Activated T-cell treated with anti-CD3 and anti-CD28 coated beads for 4 hours (primary cell): ENCODE measurements at regions not wholly inside any gene's neighbourhood (a gene's known extent, or its start where the extent isn't known, plus 50 kb on each side); places are given as distances from the start of the nearest gene placed in this dataset.

Experiments
- DNase-seq: peaks from one replicate; pipeline ENCODE4 v3.0.0-alpha.2; 2020

- DNase-seq: no peak
These were observed 234.4 kb upstream of the GPRIN3 start for GRCh38 chr4:89541998-89542397.

GRCh38 chr4:89539797-89540711 is 232.5 kb upstream of the GPRIN3 start:
- no peak for DNase-seq

DNA sequence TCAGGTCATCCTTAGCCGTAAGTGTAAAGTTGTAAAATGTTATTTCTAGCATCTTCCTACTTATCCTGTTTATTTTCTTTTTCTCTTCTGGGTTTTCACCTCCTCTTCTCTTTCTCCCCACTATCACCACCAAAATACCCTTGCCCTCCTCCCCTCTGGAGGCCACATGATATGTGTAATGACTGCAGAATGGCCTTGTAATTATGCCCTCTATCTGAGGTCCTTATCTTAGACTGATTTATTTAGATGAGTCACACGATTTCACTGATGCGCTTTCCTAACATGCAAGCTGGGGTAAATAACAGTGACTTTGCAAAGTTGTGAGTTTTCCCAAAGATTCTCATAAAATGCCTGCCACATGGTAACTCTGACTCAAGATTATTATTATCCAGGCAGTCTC is 231.8 kb upstream of the GPRIN3 start:
- DNase-seq: no peak

GRCh38 chr4:89538886-89539285 is 231.3 kb upstream of the GPRIN3 start:
- no peak for DNase-seq

- no peak for DNase-seq
These were observed 230.6 kb upstream of the GPRIN3 start for GRCh38 chr4:89538171-89538570.

DNA sequence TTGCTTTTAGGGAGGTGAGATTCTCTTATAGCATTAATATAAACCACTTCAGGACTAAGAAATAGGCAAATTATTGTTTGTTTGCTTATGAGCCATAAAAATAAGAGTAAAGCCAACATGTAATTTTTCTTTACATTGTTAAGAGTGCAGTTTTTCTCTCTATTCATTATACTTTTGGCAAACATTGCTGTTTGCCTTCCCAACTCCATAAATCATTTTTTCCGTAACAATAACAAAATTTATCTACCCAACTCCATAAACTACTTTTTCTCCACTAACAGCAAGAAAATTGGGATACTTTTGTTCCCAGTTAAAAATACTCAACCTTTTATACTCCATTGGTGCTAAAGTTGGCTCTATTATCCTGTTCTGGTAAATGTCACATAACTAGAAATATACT is 229.7 kb upstream of the GPRIN3 start:
- no peak for DNase-seq

DNA sequence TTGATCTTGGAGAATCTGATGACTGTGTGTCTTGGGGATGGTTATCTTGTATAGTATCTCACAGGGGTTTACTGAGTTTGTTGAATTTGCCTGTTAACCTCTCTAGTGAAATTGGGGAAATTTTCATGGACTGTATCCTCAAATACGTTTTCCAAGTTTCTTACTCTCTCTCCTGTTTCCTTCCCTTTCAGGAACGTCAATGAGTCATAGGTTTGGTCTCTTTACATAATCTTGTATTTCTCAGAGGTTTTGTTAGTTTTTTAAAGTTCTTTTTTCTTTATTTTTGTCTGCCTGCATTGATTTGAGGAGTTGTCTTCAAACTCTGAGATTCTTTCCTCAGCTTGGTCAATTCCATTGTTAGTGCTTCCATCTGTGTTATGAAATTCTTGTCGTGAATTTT is 227.7 kb upstream of the GPRIN3 start:
- no peak for DNase-seq

DNA sequence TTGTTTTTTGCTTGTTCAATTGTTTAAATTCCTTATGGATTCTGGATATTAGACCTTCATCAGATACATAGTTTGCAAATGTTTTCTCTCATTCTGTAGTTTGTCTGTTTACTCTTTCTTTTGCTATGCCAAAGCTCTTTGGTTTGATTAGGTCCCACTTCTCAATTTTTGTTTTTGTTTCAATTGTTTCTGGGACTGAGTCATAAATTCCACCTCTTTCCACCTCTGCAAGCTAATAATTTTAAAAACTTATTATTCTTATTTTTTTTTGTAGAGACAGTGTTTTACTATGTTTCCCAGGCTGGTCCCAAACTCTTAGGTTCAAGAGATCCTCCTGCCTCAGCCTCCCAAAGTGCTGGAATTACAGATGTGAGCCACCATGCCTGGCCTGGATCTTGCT is 226.8 kb upstream of the GPRIN3 start:
- DNase-seq: no peak

DNA sequence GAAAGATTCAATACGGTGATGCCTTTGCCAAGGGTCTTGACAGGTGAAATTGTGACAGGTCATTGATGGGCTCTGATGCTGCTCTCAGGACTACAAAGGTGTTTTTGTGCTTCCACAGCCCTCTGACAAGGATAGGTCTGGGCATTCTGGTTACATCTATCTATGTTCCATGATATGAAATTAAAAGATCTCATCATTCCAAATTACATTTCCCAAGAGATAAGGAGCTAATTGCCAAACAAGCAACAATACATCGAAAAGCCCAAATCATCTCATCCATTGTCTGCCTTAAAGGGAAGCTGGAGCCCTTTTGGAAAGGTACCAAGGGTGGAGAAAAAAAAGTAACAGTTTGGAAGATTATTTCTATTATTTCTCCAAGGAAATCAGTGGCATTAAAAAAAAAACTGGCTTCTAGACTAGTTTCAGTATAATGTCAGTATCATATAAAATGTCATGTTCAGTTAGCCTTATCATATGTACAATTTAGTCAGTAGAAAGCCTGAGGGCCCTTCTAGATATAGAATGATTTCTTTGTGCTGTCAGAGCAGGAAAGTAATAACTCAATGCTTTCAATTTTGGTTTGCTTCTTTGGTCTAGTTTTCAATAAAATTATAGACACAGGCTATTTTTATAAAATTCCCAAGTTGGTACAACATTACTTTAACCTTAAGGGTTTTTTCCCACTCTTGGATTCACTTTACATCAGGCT is 224.5 kb upstream of the GPRIN3 start:
- DNase-seq: no peak

DNA sequence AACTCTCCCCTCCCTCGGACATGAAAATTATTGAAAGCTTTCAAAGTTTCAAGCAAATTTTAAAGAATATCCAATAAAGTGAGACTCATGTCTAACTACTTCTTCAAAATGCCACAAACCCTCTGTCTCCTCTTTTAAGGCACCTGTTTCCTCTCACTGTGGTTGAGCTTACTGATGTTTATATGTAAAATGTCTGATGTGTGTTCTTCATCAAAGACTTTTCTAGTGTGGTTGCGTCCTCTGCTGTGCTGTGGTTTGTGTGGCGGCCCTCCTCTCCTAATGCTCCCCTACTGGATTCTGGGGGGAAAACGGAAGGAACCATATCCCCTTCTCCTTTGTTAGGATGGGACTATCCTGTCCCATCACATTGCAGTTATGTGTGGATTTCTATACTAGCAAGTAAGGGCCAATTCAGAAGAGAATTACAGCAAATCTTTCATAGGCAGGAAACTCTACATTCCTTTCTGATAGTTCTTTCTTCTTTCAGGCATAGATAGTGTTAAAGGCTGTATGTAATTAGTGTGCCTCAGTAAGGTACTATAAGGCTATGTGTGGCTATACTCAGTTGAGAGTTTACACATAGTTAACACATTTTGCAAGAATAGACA is 221.0 kb upstream of the GPRIN3 start:
- DNase-seq: no peak

- no peak for DNase-seq
These were observed 214.2 kb upstream of the GPRIN3 start for GRCh38 chr4:89521826-89522225.

- DNase-seq: no peak
These were observed 212.2 kb upstream of the GPRIN3 start for GRCh38 chr4:89519771-89520320.

- DNase-seq: no peak
These were observed 210.7 kb upstream of the GPRIN3 start for GRCh38 chr4:89518259-89518658.

DNA sequence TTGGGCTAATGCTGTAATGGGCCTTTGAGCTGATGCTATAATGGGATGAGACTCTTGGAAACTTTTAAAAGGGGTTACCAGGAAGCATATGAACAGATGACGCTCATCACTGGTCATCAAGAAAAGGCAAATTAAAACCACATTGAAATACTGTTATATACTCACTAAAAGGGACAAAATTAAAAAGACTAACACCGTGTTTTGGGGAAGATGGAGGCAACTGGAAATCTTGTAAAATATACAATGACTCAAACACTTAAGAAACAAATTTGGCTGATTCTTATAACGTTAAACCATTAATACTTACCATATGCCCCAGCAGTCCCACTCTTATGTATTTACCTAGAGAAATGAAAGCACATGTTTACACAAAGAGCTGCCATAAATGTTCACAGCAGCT is 207.2 kb upstream of the GPRIN3 start:
- DNase-seq: no peak

GRCh38 chr4:89511776-89512175 is 204.2 kb upstream of the GPRIN3 start:
- DNase-seq: no peak

GRCh38 chr4:89509708-89510281 is 202.2 kb upstream of the GPRIN3 start:
- DNase-seq: no peak

DNA sequence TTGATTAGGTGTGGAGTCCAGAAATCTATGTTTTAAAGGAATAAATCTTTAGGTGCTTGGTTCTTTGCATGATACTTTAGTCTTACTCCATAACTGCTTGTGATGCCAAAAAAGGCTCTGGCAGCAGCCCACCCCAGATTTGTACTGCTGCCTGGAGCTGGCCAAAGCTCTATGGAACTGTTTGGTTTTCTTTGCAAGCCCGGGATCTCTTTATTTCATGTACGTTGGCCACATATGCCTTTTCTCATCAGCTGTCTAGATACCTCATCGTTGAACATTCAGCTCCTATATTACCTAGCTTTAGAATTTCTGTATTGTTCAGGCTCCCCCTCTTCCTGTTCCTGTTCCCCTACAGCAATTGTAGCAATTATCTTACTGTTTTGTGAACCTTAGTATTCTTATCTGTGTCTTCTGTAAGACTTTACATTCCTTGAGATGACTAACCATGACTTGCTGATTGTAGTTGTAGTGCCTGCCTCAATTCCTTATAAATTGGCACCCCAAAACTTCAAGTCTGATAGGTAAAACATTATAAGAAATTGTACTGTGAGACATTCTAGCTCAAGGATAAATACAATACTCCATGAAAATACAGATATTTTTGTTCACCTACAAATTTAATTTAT is 199.4 kb upstream of the GPRIN3 start:
- DNase-seq: no peak

- DNase-seq: no peak
These were observed 195.0 kb upstream of the GPRIN3 start for GRCh38 chr4:89502581-89502980.

DNA sequence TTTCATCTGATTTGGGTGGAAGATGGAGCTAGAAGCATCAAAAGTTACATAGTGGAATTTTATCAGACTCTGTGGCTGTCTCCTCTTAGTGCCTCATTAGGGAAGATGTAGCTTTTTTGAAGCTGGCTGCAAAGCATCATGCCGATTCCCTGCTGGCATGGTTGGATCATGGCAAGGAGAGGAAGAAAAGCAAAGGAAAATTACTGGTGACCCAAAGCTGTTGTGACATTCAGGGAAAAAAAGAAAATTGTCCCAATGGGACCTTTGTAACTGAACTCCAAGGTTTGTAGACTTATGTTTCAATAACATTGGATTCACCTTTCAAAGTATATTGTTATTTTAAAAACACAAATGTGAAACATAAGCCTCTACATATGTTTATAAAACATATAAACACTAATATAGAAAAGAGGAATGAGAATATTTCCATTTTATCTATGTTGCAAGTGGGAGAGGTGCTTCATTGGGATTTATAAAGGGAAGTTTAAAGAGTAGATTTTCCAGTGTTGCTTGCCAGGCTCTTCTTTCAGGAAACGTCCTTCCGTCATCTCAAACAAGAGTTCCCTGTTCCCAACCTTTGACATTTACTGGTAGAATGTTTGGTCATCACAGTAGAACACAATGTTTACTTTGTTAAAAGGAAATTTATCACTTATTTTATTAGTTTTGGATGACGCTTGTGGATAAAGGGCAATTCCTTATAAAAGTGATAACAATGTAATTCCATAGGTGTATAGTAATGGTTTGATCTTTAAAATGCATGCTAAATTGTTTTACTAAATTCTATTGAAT is 190.1 kb upstream of the GPRIN3 start:
- no peak for DNase-seq

DNA sequence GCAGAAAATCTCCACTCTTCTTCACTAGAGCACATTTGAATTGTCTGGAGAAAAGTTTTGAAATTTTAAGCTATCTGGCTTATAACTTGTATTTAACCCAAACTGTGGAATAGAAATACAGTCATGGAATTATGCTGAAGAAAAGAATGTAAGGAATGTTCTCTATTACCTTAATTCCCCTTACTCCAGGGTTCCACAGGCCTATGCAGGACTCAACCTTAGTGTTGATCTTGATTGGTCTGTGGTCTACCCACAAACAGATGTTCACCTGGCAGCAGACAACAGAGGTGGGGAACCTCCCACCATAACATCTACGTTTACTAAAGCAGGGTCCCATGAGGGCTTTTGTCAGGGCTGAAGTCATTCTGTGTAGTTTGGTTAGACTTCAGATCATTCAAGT is 189.3 kb upstream of the GPRIN3 start:
- no peak for DNase-seq

GRCh38 chr4:89493367-89493766 is 185.8 kb upstream of the GPRIN3 start:
- no peak for DNase-seq

- no peak for DNase-seq
These were observed 185.0 kb upstream of the GPRIN3 start for GRCh38 chr4:89492581-89493071.
